HepG2 (cell line): ENCODE measurements at regions not wholly inside any gene's neighbourhood (a gene's known extent, or its start where the extent isn't known, plus 50 kb on each side); places are given as distances from the start of the nearest gene placed in this dataset.

Experiments used
- ATAC-seq: fragments of 200-7000 bp; cut with Tn5 transposase; 3 replicates; pipeline ENCODE4 v1.9.1; 2020; ENCODE audit warnings: mild to moderate bottlenecking, moderate library complexity
- BruUV-seq: library from RNA; stranded (reverse); fragments of 400-500 nt; replicated peaks from 2 replicates; lab custom pipeline; 2021; lab: Mats Ljungman, UMichigan
- CTCF ChIA-PET: fragments of 300-600 bp; formaldehyde crosslinking; extraction: SDS; loops from one replicate; lab custom pipeline; 2021; ENCODE audit warnings: low total read pairs, inconsistent platforms, low intra/inter-chr PET ratio; lab: Yijun Ruan, JAX
- POLR2A ChIA-PET: fragments of 350-600 bp; sonication (Branson Sonifier 250); formaldehyde crosslinking; loops from one replicate; lab custom pipeline; 2020; ENCODE audit warnings: antibody characterized with exemption, inconsistent platforms; lab: Yijun Ruan, JAX
- DNase-seq: peaks from one replicate; pipeline ENCODE4 v3.0.0-alpha.2; 2015; ENCODE audit warnings: low spot score
- FAIRE-seq: peaks from 3 replicates; lab custom pipeline; 2011; peaks lifted over from hg19 to GRCh38; lab: Jason Lieb, UNC
- H2AFZ ChIP-seq: one replicate; pipeline ENCODE4 v1.6.1; 2011; ENCODE audit warnings: low read length, inconsistent platforms
- H3K27ac ChIP-seq: fragments of 300-600 bp; 3 replicates; pipeline ENCODE4 v1.8.0; 2011; ENCODE audit warnings: mixed run types, mild to moderate bottlenecking, mixed read lengths, low read length, inconsistent platforms; ENCODE audit not compliant: insufficient read depth; ENCODE audit errors: extremely low read length
- H3K27me3 ChIP-seq, 2 experiments: fragments of 200-600 bp in 1 of 2; 2 replicates in 1 of 2; 3 replicates in 1 of 2; pipeline versions ENCODE4 v1.6.0 to v1.8.0; 2011; ENCODE audit warnings: low read length in 2 of 2, mild to moderate bottlenecking in 2 of 2, moderate library complexity in 2 of 2, inconsistent platforms in 1 of 2; ENCODE audit not compliant: insufficient read depth in 2 of 2, control insufficient read depth in 1 of 2
- H3K36me3 ChIP-seq, 2 experiments: fragments of 200-600 bp in 1 of 2; replicated peaks in 1 of 2; 2 replicates in 1 of 2; 3 replicates in 1 of 2; pipeline versions ENCODE4 v1.5.1 to v1.8.0; 2011; ENCODE audit warnings: low read length in 2 of 2, inconsistent platforms in 1 of 2; ENCODE audit not compliant: insufficient read depth in 2 of 2, control insufficient read depth in 1 of 2
- H3K4me1 ChIP-seq: 2 replicates; pipeline ENCODE4 v1.5.1; 2012; ENCODE audit warnings: low read length, inconsistent platforms; ENCODE audit not compliant: insufficient read depth
- H3K4me2 ChIP-seq: 2 replicates; pipeline ENCODE4 v1.6.0; 2011; ENCODE audit warnings: low read depth, low read length, inconsistent platforms
- H3K4me3 ChIP-seq, 3 experiments: fragments of 200-600 bp in 1 of 3; sonication (generic), shearing (Covaris generic) in 1 of 3; replicated peaks in 1 of 3; 2 replicates each; pipeline ENCODE4 v1.5.1; 2011 to 2016; ENCODE audit warnings: low read length in 3 of 3, inconsistent platforms in 2 of 3, low read depth in 2 of 3, mild to moderate bottlenecking in 2 of 3, control low read depth in 1 of 3, mixed read lengths in 1 of 3; ENCODE audit not compliant: insufficient read depth in 1 of 3
- H3K79me2 ChIP-seq: one replicate; pipeline ENCODE4 v1.6.1; 2011; ENCODE audit warnings: low read length, inconsistent platforms; ENCODE audit not compliant: insufficient read depth
- H3K9ac ChIP-seq: 2 replicates; pipeline ENCODE4 v1.6.0; 2011; ENCODE audit warnings: mild to moderate bottlenecking, low read depth, low read length, inconsistent platforms; ENCODE audit not compliant: insufficient read depth
- H3K9me3 ChIP-seq: 2 replicates; pipeline ENCODE4 v1.5.1; 2012; ENCODE audit warnings: mild to moderate bottlenecking, low read length
- H4K20me1 ChIP-seq: 2 replicates; pipeline ENCODE4 v1.6.0; 2011; ENCODE audit warnings: inconsistent platforms, mild to moderate bottlenecking, low read length, moderate library complexity; ENCODE audit not compliant: insufficient read depth
- MED13 ChIP-seq: sonication (generic); formaldehyde crosslinking; IDR thresholded peaks from 2 replicates; pipeline ENCODE4 v1.5.0; 2020; ENCODE audit warnings: missing genetic modification reagents
- NFKBIZ ChIP-seq: IDR thresholded peaks from 2 replicates; pipeline ENCODE4 v1.6.1; 2018; ENCODE audit warnings: missing genetic modification reagents, missing compliant biosample characterization
- SAFB2 ChIP-seq: sonication (generic); formaldehyde crosslinking; IDR thresholded peaks from 2 replicates; pipeline ENCODE4 v1.5.1; 2020; ENCODE audit warnings: missing genetic modification reagents, low read depth, mild to moderate bottlenecking, borderline replicate concordance
- ZBTB43 ChIP-seq: sonication (generic); formaldehyde crosslinking; conservative IDR thresholded peaks from 2 replicates; pipeline ENCODE4 v1.4.0; 2020; ENCODE audit warnings: missing genetic modification reagents
- ZNF253 ChIP-seq: sonication (generic); formaldehyde crosslinking; IDR thresholded peaks from 2 replicates; pipeline ENCODE4 v1.8.0; 2022; ENCODE audit warnings: mild to moderate bottlenecking, missing genetic modification reagents, borderline replicate concordance
- ZNF616 ChIP-seq: sonication (generic); formaldehyde crosslinking; IDR thresholded peaks from 2 replicates; pipeline ENCODE4 v1.5.0; 2020; ENCODE audit warnings: low read depth, mild to moderate bottlenecking, missing genetic modification reagents
- ZNF782 ChIP-seq: sonication (generic); formaldehyde crosslinking; IDR thresholded peaks from 2 replicates; pipeline ENCODE4 v1.4.0; 2020; ENCODE audit warnings: missing genetic modification reagents, mild to moderate bottlenecking, borderline replicate concordance
- WGBS: methylation state at CpG from one replicate; pipeline ENCODE4 v1.1.6; 2017; ENCODE audit warnings: low lambda C conversion rate; 5-methylcytosine and 5-hydroxymethylcytosine counted together
- in situ Hi-C: cut with HindIII; loops from 2 replicates; pipeline ENCODE4 v1.10.0; 2017; ENCODE audit warnings: low pct_unique_long_range_greater_than_20kb; ENCODE audit not compliant: extremely low pct_ligation_motif_present
- intact Hi-C: fragments of 100-400 bp; cut with micrococcal nuclease; formaldehyde crosslinking; loops from one replicate; pipeline ENCODE4 v1.10.0; 2022; ENCODE audit not compliant: unreplicated experiment

- no peaks in the 10 kb centered on the region for H3K79me2 ChIP-seq
- no peaks in the 10 kb centered on the region for H3K36me3 ChIP-seq
- no peak for ATAC-seq
- CTCF ChIA-PET: no interaction called here
- no peak for FAIRE-seq
- no TSS peak for BruUV-seq
- TF ChIP-seq SAFB2 (CRISPR knock-in tag) (no peak), ZNF253 (CRISPR knock-in tag) (no peak), NFKBIZ (no peak), ZBTB43 (CRISPR knock-in tag) (no peak), MED13 (CRISPR knock-in tag) (no peak), ZNF616 (CRISPR knock-in tag) (no peak), ZNF782 (no peak)
- H3K4me1 ChIP-seq: no peaks in the 10 kb centered on the region; the same call in 1 of the 2 replicates
- DNase-seq: no peak
- intact Hi-C loops (no loop called here), in situ Hi-C loops (no loop called here)
- H3K27me3 ChIP-seq: no peaks in the 10 kb centered on the region
- no peak overlapping the region for H3K27ac ChIP-seq
- H3K9ac ChIP-seq: no peak overlapping the region
- POLR2A ChIA-PET: no interaction called here
- no peak overlapping the region for H2AFZ ChIP-seq
- no peaks in the 10 kb centered on the region for H3K9me3 ChIP-seq
- 0% methylated on average over 2 of the region's 2 CpGs for WGBS
- no peak overlapping the region for H3K4me3 ChIP-seq
- no peak overlapping the region for H3K4me2 ChIP-seq
- no peaks in the 10 kb centered on the region for H4K20me1 ChIP-seq
These were observed 321.6 kb downstream of the NDFIP2 start for GRCh38 chr13:79802389-79803085.
